ENCODE measurements at regions not wholly inside any gene's neighbourhood (a gene's known extent, or its start where the extent isn't known, plus 50 kb on each side); places are given as distances from the start of the nearest gene placed in this dataset.
"Not testable (repeated sequence)": the region's sequence is repeated elsewhere in the genome, so short reads cannot be mapped to it uniquely, and the experiment has no call there.

GRCh38 chr2:2919574-2920365 lies 457.8 kb downstream of the EIPR1 start:
- DNase-seq: no peak

DNA sequence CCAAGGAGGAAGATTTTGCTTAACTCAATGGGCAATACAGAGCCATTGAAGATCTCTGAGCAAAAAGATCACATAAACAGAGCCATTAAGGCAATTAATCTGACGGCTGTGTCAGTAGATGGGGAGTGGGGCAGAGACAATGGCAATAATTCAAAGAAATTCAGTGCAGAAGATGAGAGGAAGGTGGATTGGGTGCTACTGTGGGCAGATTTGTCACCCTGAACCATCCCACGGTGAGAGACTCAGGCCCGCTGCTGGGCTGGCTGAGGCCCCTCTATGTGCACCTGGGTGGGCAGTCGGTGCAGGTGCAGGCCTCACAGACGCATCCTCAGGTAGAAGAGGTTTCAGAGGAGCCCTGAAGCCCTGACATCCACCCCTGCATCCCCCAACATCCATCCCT lies 458.6 kb downstream of the EIPR1 start:
- DNase-seq: no peak

DNA sequence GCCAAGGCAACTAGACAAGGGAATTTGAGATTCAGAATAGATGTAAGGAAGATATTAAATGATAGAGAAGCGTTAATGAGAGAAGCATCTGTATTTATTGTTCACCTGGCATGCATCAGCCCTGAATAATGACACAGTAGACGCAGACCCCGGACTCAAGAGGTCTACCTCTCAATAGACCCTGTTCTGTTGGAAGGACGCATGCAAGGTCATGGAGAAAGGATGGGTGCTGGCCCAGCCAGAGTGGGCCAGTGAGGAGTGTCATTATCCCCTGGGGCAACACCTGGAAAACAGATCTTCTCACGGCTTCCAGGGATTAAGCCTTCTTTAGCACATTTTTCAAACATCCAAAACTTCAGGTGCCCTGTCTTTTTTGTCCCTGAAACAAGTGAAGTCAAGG lies 461.0 kb downstream of the EIPR1 start:
- DNase-seq: no peak

GRCh38 chr2:2914252-2914651 lies 463.4 kb downstream of the EIPR1 start:
- DNase-seq: no peak

GRCh38 chr2:2913601-2914120 lies 464.0 kb downstream of the EIPR1 start:
- DNase-seq: no peak

GRCh38 chr2:2912731-2913130 lies 464.9 kb downstream of the EIPR1 start:
- DNase-seq: no peak

- no peak for DNase-seq
Measured at GRCh38 chr2:2912293-2912692, 465.3 kb downstream of the EIPR1 start.

GRCh38 chr2:2910259-2910658 lies 467.4 kb downstream of the EIPR1 start:
- DNase-seq: no peak

DNA sequence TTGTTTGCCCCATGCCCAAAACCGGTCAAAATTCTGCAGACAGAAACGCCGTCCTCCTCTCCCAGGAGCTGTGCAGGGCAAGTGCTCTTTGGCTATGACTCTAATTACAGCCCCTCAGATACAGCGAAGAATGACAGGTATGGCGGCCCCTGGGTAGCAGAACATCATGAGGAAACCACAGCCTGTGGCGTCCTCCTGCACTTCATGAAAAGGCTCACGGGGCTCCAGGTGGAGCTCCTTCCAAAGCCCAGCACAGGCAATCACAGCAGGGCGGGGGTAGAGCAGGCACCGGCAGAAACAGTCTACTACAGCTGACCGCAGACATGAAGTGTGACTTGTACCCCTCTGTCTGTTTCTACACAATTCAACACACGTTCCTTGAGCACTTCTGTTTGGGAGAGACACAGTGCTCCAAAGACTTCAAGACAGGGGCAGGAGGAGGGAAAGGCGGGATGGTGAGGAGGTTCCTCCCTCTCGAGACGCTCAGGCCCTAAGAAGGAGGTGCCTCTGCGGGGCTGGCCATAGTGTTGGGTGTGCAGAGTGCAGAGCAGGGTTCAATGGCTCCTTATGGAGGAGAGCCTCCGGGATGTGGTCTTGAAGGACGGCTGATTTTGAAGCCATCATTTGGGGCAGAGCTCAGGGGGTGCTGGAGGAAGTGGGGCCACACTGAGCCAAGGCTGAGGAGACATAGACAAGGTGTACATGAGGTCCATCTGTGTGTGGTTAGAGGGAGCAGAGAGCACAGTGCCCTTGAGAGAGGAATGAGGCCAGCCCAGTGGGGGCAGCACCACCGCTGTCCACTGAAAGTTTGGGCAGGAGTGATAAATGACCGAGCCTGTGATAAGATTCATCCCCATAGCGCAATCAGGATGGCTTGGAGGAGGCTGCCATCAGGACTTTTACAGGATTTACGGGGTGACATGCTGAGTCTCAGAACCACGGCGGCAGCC lies 468.3 kb downstream of the EIPR1 start:
- DNase-seq: no peak

DNA sequence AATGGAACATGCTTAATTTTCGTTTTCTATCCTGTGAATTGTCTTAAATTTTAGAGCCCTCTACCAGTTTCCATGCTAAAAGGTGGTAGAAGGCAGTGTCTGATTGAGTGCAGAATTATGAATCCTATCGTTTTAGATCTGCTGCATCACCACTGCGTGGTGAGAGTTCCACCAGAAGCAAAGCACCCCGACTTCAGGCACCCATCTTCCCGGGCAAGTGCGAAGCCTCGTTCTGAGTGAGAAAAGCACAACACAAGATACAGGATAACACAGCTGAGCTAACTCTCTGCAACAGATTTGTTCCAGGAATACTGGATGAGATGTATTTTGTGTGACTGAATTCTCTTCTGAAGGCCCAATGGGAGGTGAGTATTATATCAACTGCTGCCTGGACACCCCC lies 471.5 kb downstream of the EIPR1 start:
- no peak for DNase-seq

DNA sequence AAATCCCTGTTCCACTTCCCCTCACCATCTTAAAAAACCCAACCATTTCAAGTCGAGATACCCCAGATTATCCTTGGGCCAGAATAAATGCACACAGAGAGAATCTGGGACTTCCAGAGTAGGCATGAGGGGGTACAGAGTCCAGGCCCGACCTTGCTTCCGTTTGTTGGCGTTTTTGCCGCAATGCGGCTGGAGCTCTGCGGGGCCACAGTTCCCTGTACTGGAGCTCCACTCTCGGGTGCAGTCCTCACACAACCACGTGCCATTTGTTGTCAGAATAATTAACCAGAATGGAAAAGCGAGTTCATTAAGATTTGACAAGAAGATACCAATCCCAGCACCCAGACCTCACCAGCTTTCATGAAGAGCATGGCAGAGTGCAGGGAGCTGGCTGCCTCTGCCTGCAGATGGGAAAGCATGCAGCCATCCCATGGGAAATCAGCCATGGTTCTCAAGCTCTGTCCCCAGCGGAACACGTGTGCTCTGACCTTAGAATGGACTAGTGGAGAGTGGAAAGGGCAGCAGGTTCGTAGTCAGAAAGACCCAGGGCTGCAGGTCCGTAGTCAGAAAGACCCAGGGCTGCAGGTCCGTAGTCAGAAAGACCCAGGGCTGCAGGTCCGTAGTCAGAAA lies 472.8 kb downstream of the EIPR1 start:
- DNase-seq: no peak

DNA sequence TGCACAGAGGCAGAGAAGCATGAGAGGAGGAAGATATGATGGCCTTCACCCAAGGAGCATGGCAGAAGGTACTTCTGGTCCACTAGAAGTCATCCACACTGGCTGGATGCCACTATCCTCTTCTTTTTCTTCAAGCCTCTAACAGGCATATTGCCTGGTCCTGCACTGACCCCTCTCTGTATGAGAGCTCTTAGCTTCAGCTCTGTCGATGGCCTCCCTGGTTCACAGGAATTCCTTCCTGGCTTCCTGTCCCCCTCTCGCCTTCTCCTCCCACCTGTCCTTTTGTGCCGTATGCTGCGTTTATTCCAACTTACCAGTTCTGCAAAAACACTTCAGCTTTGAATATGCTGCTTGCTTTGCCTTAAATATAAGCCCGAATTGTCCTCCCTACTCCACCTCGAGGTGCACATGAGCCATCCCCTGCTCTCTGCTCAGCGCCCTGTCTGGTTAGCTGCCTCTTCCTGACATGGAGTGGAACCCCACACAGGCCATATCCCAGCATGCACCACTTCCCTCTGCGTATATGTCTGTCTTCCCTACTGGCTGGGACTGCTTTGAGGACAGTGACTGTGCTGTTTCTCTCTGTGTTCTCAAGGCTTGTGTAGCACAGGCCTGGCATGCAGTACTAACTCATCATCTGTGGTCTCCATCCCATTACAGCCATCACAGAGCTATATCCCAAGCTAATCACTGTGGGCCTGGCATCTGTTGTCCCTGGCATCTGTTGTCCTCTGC lies 474.9 kb downstream of the EIPR1 start:
- DNase-seq: no peak

DNA sequence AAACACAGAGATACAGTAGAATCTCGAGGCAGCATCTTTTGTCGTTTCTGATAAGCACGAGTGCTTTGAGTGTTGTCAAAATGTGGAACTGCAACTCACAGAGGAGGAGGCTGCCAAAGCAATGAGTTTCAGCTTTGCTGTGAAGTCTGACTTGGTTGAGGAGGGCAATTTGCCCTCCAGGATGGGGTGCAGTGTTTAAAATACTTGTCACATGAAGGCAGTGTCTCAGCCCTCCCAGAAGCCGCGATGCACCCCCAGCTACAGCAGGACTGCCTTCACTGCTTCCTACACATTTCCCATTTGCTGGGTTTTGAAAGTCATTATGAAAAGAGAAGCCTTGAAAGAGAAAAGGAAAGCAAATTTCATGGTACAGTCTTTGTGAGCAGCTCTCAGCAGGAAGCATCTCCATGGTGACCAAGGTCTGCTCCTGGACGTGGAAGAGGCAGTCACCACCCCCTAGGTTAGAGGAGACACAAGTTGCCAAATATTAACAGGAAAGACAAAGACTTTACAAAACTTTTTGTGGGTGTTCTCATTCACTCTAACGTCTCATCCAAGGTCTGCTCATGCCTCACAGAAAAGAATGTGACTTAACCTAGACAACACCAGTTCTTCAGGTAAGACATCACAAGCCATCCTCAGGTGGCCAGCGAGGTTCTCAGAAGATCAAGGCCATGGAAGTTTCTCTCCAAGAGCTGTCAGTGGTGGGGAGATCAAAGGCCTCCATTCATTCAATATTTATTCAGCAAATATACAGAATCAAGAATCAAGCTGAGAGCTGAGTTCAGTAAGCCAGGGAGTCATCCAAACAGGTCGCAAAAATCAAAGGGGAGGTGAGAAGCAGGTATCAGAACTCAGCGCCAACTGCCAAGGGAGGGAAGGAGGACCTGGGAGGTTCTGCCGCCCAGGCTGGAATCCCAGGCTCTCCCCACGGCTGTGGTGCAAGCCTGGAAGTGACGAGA lies 476.0 kb downstream of the EIPR1 start:
- DNase-seq: no peak

DNA sequence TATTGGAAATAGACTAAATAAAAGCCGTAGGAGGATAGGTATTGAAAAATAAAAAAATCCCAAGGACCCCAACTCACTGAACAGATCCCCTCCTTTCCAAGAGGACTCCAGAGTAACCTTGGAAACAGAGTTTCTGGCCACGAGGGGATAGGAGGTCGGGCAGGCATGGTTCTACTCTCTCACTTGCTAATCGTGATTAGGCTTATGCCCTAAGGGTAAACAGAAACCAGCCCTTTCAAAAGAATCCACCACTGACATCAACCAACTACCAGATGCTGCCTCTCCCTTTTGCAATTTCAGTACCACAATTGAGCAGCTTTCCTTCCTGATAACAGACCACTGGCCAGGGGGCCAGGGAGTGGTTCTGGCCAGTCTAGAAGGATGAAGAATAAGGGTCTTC lies 477.8 kb downstream of the EIPR1 start:
- DNase-seq: no peak

DNA sequence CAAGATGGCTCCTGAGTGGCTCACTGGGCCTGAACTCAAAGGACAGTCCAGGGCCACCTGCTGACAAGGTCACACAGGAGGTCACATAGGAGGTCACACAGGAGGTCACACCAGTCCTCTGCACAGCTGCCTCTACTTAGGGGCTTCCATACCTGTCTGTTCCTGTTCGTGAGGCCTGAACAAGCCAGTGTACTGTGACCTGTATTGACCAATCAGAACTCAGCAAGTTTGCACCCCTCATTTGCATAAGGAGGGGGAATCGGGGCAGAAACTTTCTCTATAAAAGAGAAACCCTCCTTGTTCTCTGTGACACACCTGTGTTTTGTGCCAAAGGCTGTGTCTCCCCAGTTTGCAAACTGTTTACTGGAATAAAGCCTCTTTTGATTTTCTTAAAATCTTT lies 478.9 kb downstream of the EIPR1 start:
- no peak for DNase-seq

GRCh38 chr2:2896643-2897042 lies 481.0 kb downstream of the EIPR1 start:
- no peak for DNase-seq

DNA sequence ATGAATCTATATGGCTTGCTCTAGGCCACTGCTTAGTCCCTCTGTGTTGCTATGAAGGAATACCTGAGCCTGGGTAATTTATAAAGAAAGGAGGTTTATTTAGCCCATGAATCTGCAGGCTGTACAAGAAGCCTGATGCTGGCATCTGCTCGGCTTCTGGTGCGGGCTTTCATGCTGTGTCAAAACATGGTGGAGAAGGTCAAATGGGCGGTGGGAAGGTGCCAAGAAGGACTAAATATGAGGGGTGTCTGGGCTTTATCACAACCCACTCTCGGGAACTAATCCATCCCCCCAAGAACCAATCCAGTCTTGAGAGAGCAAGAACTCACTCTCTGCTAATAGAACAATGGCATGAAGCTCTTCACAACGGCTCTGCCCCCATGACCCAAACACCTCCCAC lies 481.6 kb downstream of the EIPR1 start:
- DNase-seq: no peak

GRCh38 chr2:2894011-2894410 lies 483.6 kb downstream of the EIPR1 start:
- not testable (repeated sequence) for DNase-seq

DNA sequence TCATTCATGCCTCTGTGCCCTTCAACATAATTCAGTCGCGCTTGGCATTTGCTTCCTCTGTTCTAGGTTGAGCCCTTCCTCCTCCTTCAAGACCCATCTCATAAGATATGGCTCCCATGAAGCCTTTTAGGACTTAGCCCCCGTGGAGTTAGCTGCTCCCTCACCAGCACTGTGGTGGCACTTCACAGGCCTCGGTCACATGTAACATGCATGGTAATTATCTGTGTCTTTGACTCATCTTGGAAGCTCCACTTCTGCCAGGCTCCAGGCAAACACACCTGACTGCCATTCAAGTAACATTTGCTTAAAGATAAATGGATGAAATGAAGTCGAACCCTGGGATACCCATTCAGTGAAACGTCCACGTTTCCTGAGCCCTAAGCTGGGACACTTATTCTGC lies 484.7 kb downstream of the EIPR1 start:
- DNase-seq: no peak

DNA sequence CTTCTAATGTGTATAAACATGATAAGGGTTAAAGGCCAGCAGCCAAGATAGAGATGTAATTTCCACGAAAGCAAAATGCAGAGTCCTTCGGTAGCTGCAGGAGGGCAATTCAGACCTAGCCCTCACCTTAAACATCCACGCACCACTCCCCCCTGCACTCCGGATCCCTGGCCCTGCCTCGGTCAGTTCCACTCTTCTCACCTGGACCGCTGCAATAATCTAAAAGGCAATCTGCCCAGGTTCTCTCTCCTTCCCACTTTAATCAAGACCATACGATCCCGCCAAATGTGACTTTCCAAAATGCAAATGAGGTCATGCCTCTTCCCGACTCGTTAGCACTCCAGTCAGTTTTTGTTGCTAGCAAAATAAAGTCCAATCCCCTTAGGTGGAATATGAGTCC lies 485.2 kb downstream of the EIPR1 start:
- no peak for DNase-seq

DNA sequence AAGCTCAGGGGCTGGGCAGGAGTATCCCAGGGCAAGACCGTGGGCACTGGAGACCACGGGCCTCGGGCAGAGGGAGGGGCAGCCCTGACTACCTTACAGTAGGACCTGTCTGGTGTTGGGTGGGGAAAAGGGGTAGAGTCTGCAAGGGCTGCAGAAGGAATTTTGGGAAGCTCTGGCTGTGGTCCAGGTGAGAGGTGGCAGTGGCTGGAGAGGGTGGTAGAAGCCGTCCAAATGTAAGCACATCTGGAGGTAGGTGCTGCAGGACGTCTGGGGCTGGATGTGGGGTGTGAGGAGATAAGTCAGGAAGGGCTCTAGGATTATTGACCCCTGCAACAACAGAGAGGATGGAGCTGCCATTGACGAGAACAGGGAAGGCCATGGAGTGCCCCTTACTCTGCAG lies 486.7 kb downstream of the EIPR1 start:
- no peak for DNase-seq

All from bone marrow (tissue), 2 donors.